GM12874 (cell line): ENCODE measurements at regions not wholly inside any gene's neighbourhood (a gene's known extent, or its start where the extent isn't known, plus 50 kb on each side); places are given as distances from the start of the nearest gene placed in this dataset.
A peak's percentile ranks its signal among the peaks of the same experiment; 100 is the strongest.

ENCODE experiments used
- CTCF ChIP-seq: IDR thresholded peaks from 2 replicates; pipeline ENCODE4 v1.5.1; 2011; ENCODE audit warnings: low read depth, mild to moderate bottlenecking, control low read depth, low read length, moderate library complexity; ENCODE audit not compliant: insufficient read depth

- TF ChIP-seq CTCF: peak; percentile 20; the same call in 1 of the 2 replicates
Measured at GRCh38 chrY:17339028-17339427, 541.0 kb downstream of the CDY2B start.

DNA sequence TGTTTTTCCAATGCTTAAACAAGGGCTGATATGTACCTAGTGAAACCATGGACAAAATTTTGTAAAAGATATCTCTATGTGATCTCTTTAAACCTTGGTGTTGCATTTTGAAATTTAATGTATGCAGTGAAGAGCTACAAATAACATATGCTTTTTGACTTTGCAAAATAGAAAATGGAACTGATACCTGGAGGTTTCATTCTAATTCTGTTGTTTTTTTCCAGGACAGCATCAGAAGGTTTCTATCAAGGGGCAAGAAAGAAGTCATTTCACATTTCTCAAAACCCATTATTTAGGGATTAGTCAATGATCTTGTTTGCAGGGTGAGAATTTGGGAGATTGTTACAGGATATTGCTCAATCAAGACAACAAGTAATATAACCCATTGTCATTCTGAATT lies 549.3 kb downstream of the CDY2B start:
- TF ChIP-seq CTCF: no peak

GRCh38 chrY:17319916-17320315 lies 560.1 kb downstream of the CDY2B start:
- no peak for TF ChIP-seq CTCF

- no peak for TF ChIP-seq CTCF
Measured at GRCh38 chrY:17318631-17319030, 561.4 kb downstream of the CDY2B start.

DNA sequence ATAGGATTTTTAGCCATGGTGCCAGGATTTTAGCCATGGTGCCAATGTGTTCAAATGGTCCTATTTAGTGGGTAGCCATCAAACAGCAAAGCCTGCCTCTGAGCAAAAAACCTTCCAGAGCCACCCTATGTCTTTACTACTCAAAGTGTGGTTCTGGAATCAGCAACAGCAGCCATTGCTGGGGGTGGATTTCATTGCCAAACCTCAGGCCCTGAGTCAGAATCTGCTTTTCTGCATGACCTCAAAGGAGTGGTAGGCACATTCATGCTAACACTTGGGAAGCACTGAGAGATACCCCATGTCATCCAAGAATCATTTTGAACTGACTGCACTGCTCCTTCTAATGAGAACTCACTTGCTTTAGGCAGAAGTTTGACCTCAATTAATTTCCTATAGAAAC lies 603.0 kb downstream of the CDY2B start:
- no peak for TF ChIP-seq CTCF

DNA sequence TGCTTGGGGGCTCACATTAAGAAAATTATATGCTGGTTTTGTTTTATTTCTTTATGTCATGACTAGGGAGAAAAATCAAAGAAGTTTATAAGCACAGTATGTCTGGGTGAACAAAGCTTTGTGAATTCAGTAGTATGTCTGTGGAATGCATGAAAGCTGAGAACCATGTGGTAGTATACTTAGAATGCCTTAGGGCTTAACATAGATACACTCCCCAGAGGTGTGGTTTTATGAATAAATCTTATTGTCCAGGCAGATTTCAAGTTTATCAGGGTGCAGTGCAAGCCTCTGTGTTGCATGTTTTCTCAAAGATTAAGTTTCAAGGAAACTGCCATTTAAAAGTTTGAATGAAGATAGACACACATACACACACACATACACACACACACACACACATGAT lies 620.5 kb downstream of the CDY2B start:
- TF ChIP-seq CTCF: no peak

DNA sequence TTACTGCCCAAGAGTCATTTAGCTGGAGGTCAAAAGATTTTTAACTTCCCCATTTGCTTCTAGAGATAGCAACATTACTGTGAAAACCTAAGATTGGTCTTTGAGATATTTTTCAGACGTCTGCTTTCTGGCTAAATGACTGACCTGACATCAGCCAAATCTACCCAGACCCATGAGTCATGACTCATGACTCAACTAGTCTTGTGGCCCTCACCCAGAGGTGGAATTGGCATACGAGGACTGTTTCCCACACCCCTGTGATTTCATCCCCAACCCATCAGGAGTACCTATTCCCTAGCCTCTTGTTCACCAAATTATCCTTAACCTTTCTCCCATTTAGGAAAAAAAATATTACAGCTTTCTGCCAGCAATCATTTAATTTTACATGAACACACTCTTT lies 641.6 kb downstream of the CDY2B start:
- TF ChIP-seq CTCF: no peak

DNA sequence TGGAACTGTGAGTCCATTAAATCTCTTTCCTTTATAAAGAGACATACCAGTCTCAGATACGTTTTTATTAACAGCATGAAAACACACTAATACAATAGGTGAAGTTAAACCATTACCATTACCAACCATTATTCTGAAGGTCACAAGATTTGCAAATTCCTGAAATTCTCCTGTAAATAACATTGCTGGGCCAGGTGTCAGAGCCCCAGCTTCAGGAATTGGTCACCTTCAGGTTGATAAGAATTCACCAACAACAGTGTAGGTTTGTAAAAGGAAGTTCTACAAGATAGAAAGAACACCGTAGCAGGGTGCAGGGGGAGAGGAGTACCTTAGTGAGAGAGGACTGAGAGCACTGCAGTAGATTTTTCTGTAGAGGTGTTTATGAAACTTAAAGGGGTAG lies 644.3 kb downstream of the CDY2B start:
- no peak for TF ChIP-seq CTCF
